NCI-H2196 treated with DMSO at 0.1 percent for 48 hours (cell line): ENCODE measurements at regions not wholly inside any gene's neighbourhood (a gene's known extent, or its start where the extent isn't known, plus 50 kb on each side); places are given as distances from the start of the nearest gene placed in this dataset.

Source experiments
- DNase-seq: peaks from one replicate; lab custom pipeline; 2025; ENCODE audit not compliant: unreplicated experiment; lab: John Stamatoyannopoulos, UW

DNA sequence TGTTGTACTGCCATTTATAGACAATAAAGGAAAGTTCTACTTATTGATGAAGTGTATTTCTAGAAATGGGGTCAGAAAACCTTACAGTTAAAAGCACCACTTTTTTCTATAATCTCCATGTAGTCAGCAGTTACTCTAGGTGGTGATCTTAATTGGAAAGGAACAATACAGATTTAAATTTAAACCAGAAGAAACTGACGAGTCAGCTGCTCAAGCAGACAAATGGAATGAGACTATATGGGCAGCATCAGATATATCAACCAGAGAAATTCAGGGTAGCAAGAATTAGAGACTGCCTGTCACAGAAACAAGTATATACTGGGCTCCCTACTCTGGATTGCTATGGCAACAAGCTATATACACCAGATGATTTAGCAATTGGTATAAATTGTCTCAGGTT is 99.6 kb upstream of the SCG2 start:
- DNase-seq, result no peak

DNA sequence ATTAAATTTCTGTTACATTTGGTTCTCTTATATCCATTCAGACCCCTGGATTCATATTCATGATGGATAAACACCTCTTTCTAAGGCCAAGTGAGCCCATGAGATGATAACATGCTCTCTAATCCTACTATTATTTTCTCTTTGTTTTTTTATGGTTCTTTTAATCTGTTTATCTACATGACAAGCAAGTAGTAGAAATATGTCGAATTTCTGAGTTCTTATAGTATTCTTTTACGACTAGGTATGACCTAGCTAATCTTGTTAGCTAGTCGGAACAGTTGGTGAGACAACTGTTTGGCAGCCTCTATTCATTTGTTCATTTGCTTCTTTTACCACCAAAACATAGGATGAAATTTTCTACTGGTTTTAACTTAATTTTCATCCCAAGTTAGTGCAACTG is 98.1 kb upstream of the SCG2 start:
- no peak for DNase-seq

DNA sequence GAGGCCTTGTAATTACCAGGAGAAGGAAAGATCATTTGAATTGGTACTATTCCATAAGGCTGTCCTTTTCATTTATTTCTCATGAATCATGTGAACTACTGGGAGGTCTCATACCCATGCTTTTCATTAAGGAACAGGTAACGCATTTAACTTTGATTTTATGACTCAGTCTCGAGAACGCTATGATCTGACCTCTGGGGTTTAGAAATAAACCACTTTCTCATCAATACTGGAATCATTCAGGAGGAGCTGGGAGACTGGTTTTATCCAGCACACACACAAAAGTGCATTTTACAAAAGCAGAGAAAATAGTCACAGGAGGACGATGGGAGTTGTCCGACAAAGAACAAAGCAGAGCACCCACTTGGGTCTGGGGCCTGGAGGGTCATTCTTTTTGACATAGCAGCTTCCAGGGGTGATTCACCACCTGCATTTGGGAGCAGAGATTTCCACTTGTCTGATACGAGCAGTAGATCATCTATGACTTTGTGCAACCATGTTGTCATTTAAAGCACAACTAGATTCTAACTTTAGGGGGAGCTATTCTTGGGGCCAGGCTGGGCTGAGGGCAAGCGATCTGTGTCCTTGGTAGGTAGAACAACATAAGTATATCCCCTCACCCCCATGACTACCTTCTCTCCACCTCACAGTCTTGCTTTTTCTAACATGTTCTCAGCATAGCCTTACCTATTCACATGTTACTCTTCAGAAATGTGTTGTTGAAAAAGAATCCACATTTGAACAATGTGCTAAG is 95.9 kb upstream of the SCG2 start:
- no peak for DNase-seq

DNA sequence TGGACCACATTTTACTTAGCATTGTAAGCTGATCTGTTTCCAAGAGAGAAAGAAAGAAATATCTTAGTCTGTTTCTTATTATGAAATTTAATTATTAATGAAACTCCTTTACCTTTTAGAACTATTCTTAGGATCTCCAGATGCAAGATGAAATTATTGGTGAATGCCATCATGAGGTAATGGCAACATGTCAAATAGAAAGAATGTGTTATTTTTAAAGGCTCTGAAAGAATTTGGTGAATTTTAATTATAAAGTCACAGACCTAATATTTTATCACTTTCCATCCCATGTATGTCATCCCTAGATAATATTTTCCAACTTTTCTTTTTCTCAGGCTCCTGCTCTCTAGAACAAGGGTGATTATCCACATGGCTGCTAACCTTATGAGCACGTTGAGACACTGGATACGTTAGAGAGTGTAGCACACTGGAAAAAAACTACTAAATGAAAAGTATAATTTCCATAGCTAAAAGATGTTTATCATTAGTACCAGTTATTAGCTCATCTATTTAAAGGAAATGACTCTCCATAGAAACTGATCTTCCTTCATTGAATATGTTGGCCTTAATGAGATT is 95.2 kb upstream of the SCG2 start:
- no peak for DNase-seq

DNA sequence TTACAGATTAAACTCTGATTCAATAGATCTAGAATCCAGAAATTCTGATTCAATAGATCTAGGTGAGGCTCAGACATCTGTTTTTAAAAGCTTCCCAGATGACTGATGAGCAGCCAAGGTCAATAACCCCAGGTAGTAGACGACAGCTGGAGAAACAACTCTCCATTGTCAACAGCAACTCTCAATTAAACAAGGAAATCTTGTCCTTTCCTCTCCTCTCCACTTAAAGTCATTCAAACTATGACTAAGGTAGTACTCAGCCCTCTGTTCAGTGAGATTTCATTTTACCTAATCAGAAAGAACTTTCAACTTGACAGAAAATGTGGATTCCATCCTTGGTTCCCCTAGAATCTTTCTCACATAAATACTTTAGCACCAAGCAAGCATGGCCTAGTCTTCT is 94.6 kb upstream of the SCG2 start:
- peak; percentile 47 for DNase-seq

- no peak for DNase-seq
These were observed 90.2 kb upstream of the SCG2 start for GRCh38 chr2:223692191-223692947.

- no peak for DNase-seq
These were observed 86.1 kb upstream of the SCG2 start for GRCh38 chr2:223688094-223688835.

DNA sequence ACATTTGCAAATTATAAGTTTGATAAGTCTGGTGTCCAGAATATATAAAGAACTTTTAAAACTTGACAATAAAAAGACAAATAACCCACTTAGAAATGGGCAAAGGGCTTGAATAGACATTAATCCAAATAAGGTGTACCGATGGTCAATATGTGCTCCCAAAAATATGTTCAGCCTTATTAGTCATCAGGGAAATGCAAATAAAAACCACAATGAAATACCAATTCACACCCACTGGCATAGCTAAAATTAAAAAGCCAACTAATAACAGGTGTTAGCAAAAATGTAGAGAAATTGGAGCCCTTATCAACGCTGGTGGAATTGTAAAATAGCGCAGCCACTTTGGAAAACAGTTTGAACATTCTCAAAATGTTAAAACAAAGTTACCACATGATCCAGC is 79.0 kb upstream of the SCG2 start:
- no peak for DNase-seq

DNA sequence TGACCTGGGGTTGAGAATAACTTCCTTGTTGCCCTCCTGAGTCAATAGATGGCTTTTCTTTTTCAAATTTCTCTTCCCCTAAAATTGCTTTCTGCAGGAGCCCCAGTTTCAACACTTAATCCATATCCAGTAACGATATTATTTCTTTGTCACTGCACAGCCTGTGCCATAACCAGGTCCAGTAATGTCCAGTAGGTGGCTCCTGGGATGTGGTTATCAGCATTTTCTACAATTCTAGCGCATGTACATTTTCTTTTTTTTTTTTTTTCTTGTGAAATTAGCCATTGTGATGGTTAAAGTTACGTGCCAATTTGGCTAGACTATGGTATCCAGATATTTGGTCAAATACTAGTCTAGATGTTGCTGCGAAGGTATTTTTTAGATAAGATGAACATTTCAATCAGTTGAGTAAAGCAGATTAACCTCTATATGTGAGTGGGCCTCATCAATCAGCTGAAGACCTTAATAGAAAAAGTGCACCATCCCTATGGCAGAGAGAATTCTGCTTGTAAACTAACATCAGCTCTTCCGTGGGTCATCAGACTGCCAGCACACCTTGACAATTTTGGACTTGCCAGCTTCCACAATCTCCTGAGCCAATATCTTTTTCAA is 72.9 kb upstream of the SCG2 start:
- DNase-seq, result no peak

GRCh38 chr2:223669453-223670225 is 67.5 kb upstream of the SCG2 start:
- DNase-seq, result no peak

- DNase-seq, result no peak
These were observed 66.3 kb upstream of the SCG2 start for GRCh38 chr2:223668302-223668998.

DNA sequence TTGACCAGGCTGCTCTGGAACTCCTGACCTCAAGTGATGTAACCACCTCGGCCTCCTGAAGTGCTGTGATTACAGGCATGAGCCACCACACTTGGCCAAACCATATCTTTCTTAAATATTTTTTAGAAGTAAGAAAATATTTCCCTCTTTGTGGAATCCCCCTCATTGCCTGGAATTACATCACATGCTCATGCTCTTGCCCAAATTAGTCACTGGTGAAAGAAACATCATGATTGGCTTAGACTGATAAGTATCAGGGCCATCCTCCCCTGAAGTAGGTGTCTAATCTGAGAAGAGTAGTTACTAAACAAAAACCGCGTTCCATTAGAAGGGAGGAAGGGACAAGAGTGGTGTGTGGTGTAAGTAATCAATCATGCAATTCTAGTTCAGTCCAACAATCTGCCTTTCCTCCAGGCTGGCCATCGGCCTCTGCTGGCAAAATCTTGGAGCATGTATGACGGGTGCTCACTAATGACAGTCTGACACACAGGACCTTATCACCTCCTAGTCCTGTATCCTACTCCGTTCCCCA is 52.3 kb upstream of the SCG2 start:
- no peak for DNase-seq

DNA sequence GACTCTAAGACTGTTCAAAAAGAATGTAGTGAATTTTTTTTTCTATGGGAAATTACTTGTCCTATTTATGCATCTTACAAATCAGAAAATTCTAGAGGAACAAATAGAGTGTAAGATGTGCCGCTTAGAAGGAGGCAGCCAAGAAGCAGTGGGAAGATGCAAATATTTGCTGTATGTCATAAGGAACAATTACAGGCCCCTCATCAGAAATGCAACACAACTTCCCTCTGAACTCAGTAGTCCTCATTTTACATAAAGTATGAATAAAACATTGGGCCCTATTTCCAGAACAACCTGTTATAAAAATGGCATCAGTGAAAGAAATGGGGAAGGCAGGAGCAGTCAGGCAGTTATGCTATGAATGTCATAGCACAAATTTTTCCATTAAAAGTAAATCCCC is 50.7 kb upstream of the SCG2 start:
- no peak for DNase-seq

- no peak for DNase-seq
These were observed 50.0 kb upstream of the SCG2 start for GRCh38 chr2:223652122-223652521.
